Loucy (cell line): ENCODE measurements at regions not wholly inside any gene's neighbourhood (a gene's known extent, or its start where the extent isn't known, plus 50 kb on each side); places are given as distances from the start of the nearest gene placed in this dataset.

ENCODE experiments used
- H2AFZ ChIP-seq: fragments of 200-600 bp; sonication (generic); 2 replicates; pipeline ENCODE4 v1.6.0; 2016; ENCODE audit warnings: antibody characterized with exemption, mild to moderate bottlenecking, low read length, moderate library complexity
- H3F3A ChIP-seq: fragments of 200-600 bp; 2 replicates; pipeline ENCODE4 v1.6.0; 2016; ENCODE audit warnings: antibody characterized with exemption, low read depth, mild to moderate bottlenecking
- H3K27me3 ChIP-seq: fragments of 200-600 bp; sonication (generic); 2 replicates; pipeline ENCODE4 v1.6.1; 2014; ENCODE audit warnings: low read length, mild to moderate bottlenecking; ENCODE audit not compliant: insufficient read depth, poor library complexity, severe bottlenecking
- H3K36me3 ChIP-seq: fragments of 200-600 bp; sonication (generic); 2 replicates; pipeline ENCODE4 v1.6.1; 2016; ENCODE audit warnings: low read length; ENCODE audit not compliant: insufficient read depth
- H3K4me1 ChIP-seq: fragments of 200-600 bp; sonication (generic); 2 replicates; pipeline ENCODE4 v1.5.1; 2014; ENCODE audit warnings: low read length, mild to moderate bottlenecking; ENCODE audit not compliant: insufficient read depth, poor library complexity, severe bottlenecking
- H3K4me2 ChIP-seq: fragments of 200-600 bp; sonication (generic); 2 replicates; pipeline ENCODE4 v1.6.0; 2014; ENCODE audit warnings: antibody characterized with exemption, low read length, low read depth, mild to moderate bottlenecking; ENCODE audit not compliant: poor library complexity, severe bottlenecking
- H3K4me3 ChIP-seq: fragments of 200-600 bp; sonication (generic); 2 replicates; pipeline ENCODE4 v1.5.1; 2014; ENCODE audit warnings: low read length, mild to moderate bottlenecking, mixed read lengths; ENCODE audit not compliant: poor library complexity, severe bottlenecking
- H3K79me2 ChIP-seq: fragments of 200-600 bp; sonication (generic); 2 replicates; pipeline ENCODE4 v1.6.1; 2014; ENCODE audit warnings: low read length; ENCODE audit not compliant: insufficient read depth
- H3K9ac ChIP-seq: fragments of 200-600 bp; sonication (generic); 2 replicates; pipeline ENCODE4 v1.6.0; 2014; ENCODE audit warnings: mild to moderate bottlenecking, low read depth, low read length, moderate library complexity; ENCODE audit not compliant: poor library complexity, severe bottlenecking
- H3K9me2 ChIP-seq: fragments of 200-600 bp; sonication (generic); replicated peaks from 2 replicates; pipeline ENCODE4 v1.6.1; 2016; ENCODE audit warnings: low read depth, low read length, mixed read lengths
- H3K9me3 ChIP-seq: fragments of 200-600 bp; sonication (generic); 2 replicates; pipeline ENCODE4 v1.6.1; 2014; ENCODE audit warnings: mild to moderate bottlenecking, antibody characterized with exemption, low read length, low read depth; ENCODE audit not compliant: insufficient read depth
- H4K20me1 ChIP-seq: fragments of 200-600 bp; sonication (generic); 2 replicates; pipeline ENCODE4 v1.6.0; 2014; ENCODE audit warnings: antibody characterized with exemption, low read length, mild to moderate bottlenecking; ENCODE audit not compliant: insufficient read depth, poor library complexity, severe bottlenecking
- CTCF ChIP-seq: fragments of 200-600 bp; sonication (generic); conservative IDR thresholded peaks from 2 replicates; pipeline ENCODE4 v1.5.1; 2014; ENCODE audit warnings: mild to moderate bottlenecking, antibody characterized with exemption, low read length
- EZH2phosphoT487 ChIP-seq: fragments of 200-600 bp; IDR thresholded peaks from 2 replicates; pipeline ENCODE4 v1.6.1; 2018; ENCODE audit warnings: antibody characterized with exemption, mild to moderate bottlenecking, moderate library complexity, borderline replicate concordance

DNA sequence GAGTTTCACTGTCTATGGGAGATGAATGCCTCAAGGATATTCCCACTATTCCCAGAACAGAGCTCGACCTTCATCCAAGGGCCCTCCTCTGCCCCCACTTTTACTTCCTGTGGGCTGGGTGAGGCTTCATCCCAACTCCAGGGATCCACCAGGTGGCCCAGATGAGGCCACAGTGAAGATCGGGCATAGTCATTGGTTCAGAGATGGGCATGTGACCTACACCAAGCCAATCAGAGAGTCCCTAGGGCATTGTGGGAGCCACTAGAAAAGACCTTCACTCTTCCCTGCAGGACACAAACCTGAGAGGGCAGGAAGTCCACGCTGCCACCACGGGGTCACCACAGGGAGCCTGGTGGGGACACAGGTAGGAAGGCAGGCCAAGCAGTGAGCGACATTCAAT lies 72.9 kb upstream of the SLC22A16 start:
- Histone ChIP-seq H3K9ac (no peak overlapping the region), H3K9me3 (peaks cover 19% of the 10 kb centered on the region; the same call in 1 of the 2 replicates), H3K79me2 (no peaks in the 10 kb centered on the region), H4K20me1 (no peaks in the 10 kb centered on the region), H3K4me2 (no peak overlapping the region), H3K4me1 (peaks cover 8% of the 10 kb centered on the region), H2AFZ (no peak overlapping the region), H3K36me3 (no peaks in the 10 kb centered on the region), H3K4me3 (no peak overlapping the region), H3F3A (no peaks in the 10 kb centered on the region), H3K9me2 (no peaks in the 10 kb centered on the region), H3K27me3 (no peaks in the 10 kb centered on the region)
- no peak for TF ChIP-seq CTCF
- no peak for TF ChIP-seq EZH2phosphoT487

DNA sequence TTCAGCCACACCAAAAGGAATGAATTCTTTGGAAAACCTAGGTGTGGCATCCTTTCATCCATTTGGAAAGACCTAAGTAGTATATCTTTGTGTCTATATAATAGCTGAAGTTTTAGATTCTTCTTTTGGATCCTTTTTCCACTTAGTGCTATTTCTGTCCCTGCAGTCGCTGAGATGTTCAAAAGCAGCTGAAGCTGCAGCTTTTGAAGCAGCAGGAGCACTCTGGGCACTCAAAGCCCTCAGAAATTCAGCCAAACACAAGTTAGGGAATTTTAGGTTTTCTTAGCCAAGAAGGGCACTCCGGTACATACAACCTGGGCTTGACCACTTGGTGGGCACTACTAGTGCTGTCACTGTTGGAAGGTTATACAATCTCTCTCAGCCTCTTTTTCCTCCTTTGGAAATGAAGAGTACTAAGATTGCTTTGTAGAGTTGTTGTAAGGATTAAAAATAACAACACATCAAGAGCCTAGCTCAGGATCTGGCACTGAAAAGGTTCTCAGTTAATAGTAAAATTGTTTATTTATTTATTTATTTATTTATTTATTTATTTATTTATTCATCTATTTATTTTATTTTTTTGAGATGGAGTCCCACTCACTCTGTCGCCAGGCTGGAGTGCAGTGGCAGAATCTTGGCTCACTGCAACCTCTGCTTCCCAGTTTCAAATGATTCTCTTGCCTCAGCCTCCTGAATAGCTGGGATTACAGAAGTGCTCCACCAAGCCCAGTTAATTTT lies 71.9 kb upstream of the SLC22A16 start:
- Histone ChIP-seq H2AFZ (peak overlapping the region; percentile 14; the same call in 1 of the 2 replicates), H3K4me2 (no peak overlapping the region), H3K9me2 (no peaks in the 10 kb centered on the region), H3K79me2 (no peaks in the 10 kb centered on the region), H4K20me1 (no peaks in the 10 kb centered on the region), H3F3A (no peaks in the 10 kb centered on the region), H3K9me3 (peaks cover 19% of the 10 kb centered on the region; the same call in 1 of the 2 replicates), H3K9ac (no peak overlapping the region), H3K4me3 (no peak overlapping the region), H3K27me3 (no peaks in the 10 kb centered on the region), H3K36me3 (no peaks in the 10 kb centered on the region), H3K4me1 (peaks cover 14% of the 10 kb centered on the region)
- TF ChIP-seq CTCF (no peak), EZH2phosphoT487 (no peak)

DNA sequence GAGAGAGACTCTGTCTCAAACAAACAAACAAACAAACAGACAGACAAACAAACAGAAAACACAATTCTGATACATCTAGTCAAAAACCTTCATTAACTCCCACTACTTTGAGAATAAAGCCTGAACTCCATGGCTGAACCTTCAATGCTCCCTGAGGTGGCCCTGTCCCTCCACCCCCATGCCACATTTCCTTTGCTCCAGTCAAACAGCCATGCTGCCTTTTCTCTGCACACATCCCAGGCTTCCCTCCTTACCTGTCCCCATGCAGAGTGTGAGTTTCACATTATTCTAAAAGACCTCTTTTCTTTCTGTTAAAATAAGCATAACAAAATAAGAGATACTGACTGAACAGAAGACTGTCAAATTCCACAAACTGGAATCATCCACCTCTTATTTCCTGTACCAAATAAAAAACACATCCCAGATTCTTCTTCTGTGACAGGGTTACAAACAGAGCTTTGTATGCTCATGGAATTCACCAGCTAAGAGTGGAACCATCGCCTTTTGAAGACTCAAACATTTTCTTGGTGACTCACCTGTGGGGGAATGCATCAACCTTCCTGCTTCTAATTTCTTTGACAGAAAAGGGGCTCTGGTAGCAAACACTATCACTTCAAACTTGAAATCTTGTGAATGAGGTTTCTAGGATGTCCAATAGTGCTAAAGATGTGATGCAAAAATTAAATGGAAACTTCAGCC lies 71.0 kb upstream of the SLC22A16 start:
- TF ChIP-seq EZH2phosphoT487 (no peak), CTCF (no peak)
- Histone ChIP-seq H3K9ac (no peak overlapping the region), H4K20me1 (no peaks in the 10 kb centered on the region), H3K4me2 (no peak overlapping the region), H3K9me3 (peaks cover 15% of the 10 kb centered on the region; the same call in 1 of the 2 replicates), H2AFZ (peak overlapping the region; percentile 14; the same call in 1 of the 2 replicates), H3K9me2 (no peaks in the 10 kb centered on the region), H3K4me1 (peaks cover 23% of the 10 kb centered on the region), H3F3A (no peaks in the 10 kb centered on the region), H3K36me3 (no peaks in the 10 kb centered on the region), H3K79me2 (no peaks in the 10 kb centered on the region), H3K4me3 (no peak overlapping the region), H3K27me3 (no peaks in the 10 kb centered on the region)
